GM21390 (cell line): ENCODE measurements at regions not wholly inside any gene's neighbourhood (a gene's known extent, or its start where the extent isn't known, plus 50 kb on each side); places are given as distances from the start of the nearest gene placed in this dataset.

ENCODE experiments used
- ATAC-seq: cut with Tn5 transposase; IDR thresholded peaks from one replicate; pipeline ENCODE4 v1.9.1; 2021; ENCODE audit not compliant: unreplicated experiment

DNA sequence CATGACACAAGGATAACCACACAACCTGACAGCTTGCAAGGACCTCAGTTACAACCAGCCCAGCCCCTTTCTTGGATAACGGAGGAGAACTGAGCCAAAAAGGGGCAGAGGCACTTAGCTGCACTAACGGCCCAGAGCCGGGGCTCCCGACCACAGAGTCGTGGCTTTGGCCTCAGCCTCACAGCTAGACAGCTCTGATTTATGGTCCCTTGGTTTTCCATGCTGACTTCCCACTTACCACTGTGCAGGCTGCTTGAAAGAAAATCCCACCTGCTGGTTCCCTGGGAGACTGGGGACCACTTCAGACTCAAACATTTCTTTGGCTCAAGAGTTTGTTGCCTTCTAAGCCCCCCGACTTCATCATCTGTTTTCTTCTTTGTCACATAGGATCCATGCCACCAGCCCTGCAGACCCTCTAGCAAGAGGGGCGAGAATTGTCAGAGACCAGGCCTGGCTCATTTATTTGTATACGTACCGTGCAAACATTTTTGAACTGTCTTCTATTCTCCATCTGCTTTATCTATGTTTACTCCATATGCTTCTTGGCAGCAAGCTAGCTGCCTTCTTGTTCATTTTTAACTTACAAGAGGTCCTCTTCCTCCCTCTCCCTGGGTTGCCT, 352.6 kb upstream of the MYT1L start:
- ATAC-seq, result no peak

DNA sequence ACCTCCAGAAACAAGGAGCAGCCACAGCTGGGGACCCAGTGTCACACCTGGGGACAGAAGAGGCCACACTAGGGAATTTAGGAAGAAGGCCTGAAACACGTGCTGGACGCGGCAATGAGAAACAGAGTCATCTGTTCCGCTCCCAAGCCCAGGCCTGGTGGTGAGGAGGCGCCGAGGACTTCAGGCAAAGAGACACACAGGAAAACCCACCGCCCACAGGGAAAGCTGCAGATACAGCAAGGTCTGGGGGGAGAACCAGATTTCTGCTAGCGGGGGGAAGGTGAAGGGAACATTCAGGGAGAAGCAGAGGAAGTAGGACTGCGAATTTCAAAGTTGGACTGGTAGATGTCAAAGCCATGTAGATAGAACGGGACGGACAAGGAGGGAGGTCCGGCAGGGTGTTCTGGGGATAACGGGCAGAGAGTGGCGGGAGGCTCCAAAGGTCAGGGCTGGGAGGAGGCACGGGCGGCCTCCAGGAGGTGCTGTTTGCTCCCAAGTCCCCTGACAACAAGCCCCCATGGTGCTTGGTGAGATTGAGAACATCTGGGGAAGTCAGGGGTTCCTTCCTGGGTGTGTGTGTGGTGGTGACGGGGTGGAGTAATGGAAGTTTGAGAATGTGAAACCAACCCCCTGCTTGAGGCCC, 351.7 kb upstream of the MYT1L start:
- no peak for ATAC-seq

DNA sequence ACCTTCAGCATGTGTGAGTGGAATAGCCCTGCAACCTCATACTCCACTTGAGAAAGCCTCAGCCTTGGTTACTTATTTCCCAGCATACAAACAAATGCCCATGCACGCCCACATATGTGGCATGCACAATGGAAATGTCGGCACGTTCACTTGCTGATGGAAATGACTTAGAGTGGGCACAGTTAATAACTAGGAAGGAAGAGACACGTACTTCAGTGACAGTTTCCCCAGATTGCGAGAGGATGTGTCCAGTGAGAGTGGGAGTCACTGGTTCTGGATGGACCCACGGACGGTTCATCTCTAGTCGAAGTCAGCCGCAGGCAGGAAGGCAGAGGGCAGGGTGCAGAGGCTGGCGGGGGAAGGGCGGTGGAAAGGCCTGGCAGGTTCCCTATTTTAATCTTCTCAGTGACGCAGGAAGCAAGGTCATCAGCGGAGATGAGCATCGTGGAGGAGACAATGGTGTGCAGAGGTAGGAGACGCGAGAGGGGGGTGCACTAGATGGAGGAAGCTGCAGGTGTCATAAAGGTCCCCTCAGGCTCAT, 350.7 kb upstream of the MYT1L start:
- no peak for ATAC-seq

DNA sequence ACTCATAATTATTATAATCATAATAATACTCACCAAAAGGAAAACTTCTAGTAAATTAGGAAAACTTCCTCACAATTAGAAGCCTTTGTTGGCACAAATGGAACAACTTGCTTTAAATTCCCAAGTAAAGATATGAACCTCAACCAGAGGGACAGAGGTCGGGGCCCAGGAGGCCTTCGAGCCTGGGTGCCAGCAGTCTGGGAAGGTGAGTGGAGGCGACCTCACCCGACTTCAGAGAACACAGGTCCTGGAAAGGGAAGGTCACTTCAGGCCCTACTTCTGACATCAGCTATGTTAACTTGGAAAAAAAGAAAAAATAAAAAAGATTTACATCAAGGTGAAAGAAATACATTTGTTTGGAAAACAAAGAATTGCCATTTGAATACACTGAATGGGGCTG, 350.0 kb upstream of the MYT1L start:
- ATAC-seq, result no peak

DNA sequence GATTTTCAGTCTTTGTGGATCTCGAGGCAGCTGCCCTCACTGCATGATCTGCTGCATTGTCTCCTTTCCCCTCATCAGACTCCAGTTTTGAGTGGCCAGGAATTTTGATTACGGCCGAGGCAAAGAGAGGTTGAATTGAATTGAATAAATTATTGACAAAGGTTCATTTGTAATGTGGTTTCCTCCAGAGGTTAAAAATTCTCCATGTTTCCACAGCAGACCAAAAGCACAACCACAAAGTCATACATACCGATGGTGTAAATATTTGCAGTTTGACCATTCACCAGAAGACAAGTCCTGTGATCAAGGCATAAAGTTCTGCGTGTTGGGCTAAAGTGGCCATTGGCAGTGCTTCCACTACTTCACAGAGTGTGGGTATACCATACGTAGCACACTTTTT, 343.8 kb upstream of the MYT1L start:
- no peak for ATAC-seq

DNA sequence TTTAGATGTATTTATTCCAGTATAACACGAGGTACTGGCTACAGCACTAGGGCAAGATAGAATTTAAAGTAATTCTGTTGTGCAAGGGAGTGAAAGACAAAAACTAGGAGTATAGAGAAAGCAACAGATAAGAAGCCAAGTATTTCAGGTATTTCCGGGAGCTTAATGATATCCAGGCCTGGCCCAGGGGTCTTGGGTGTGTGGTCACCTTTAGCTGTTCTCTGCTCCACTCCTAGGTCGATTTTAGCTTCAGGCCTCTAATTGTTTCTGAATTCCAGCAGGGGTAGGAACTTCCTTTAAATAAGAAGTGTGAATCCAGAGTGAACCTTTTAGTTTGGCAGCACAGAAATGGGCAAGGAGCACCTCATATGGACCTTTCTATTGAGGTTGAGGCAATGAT, 342.3 kb upstream of the MYT1L start:
- ATAC-seq, result no peak

DNA sequence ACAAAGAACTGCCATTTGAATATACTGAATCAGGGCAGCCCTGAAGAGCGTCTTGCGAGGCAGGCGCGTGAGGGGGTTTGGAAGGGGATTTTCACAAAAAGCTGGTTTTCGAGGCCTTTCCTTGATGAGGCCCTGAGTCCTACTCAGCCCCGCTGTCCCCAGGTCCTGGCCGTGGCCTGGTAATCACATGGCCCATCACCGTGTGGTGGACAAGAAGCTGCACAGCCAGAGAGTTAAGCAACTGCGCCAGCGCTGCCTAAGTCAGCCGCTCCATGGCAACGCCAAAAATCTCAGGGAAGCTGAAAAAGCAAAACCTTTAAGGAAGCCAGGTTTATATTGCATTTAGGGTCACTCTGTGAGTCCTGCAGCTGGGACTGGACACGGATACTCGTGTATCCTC, 341.2 kb upstream of the MYT1L start:
- ATAC-seq, result no peak

DNA sequence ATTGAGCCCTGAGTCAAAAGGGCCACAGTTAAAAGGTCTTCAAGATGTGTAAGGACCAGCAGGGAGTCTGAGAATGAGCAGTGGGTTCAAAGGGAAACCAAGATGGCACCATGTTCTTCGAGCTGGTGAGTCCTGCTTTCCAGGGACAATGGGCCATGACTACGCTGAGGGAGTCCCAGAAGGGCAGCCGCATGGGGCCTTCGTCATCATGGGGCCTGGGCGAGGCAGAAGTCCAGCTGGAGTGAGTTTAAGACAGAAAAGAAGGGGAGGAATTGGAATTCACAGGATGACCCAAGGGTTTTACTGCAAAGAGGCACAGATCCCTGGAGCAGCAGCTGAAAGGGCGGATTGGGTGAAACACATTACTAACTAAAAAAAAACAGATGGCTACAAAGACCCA, 340.8 kb upstream of the MYT1L start:
- no peak for ATAC-seq

DNA sequence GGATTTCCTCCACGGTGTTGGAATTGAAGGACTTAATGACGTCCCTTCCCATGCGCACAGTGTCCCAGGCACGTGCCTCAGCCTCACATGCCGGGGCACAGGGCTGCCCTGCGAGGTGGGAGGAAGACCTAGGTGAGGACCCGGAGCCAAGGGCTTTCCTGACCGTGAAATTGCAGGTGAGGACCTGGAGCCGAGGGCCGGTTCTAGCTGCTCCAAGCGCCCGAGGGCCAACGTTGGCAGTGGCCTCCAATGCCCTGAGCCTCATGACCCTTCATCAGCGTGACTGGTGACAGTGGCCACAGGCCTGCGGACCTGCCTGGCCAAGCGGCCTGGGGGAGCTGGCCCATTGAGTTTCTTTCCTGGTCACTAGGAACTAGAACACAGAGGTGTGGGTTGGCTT, 338.2 kb upstream of the MYT1L start:
- no peak for ATAC-seq

DNA sequence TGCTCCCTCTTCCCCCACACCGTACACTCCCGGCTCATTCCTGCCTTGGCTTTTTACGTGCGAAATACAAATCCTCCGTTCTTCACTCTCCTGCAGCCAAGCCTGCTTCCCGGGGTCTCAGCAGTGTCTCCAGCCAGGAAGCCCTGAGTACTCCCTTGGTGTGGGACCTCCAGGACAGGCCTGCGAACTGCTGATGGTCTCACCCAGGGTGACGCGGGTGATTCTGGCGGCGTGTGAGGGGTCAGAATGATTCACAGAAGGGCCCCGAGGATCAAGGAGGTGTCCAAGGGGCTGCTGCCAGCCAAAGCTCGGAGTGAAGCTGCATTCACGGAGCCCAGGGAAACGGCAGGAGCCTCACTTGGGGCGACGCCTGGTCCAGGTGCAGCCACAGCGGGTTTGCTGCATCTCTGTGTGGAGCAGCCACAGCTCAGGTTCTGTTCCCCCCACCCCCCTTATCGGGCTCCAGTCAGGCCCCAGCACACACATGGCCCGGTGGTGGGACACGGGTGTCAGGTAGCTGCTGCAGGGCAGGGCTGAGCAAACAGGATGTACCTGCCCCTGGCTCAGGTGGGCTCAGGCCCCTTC, 337.7 kb upstream of the MYT1L start:
- ATAC-seq, result no peak

DNA sequence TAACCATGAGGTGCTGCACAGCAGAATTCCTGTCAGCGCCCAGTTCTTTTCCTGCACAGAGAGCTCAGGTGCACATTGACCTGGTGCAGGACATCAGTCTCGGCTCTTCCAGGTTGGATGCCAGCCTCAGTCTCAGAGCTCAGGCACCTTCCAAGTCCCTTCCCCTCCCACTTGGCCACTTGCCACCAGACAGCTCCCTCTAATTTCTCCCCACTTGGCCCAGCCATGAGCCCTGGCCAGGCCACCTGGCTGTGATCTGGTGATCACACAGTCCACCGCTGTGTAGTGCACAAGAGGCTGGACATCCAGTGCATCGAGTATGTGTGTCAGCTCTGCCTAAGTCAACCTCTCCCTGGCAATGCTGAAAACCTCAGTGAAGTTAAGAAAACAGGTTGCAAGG, 336.6 kb upstream of the MYT1L start:
- ATAC-seq, result no peak

DNA sequence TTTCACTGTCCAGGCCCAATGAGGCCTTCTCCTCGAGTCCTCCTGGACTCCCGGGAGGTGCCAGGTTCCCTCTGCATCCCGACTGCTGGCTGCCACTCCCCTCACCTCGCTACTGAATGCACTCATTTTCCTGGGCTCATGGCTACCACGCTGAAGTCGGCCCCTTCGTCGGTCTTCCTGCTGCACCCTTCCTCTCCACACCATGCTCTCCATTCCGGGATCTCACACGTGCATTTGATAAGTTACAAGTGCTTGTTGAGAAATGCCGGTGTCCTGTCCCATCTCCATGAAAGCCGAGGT, 334.7 kb upstream of the MYT1L start:
- ATAC-seq, result no peak

DNA sequence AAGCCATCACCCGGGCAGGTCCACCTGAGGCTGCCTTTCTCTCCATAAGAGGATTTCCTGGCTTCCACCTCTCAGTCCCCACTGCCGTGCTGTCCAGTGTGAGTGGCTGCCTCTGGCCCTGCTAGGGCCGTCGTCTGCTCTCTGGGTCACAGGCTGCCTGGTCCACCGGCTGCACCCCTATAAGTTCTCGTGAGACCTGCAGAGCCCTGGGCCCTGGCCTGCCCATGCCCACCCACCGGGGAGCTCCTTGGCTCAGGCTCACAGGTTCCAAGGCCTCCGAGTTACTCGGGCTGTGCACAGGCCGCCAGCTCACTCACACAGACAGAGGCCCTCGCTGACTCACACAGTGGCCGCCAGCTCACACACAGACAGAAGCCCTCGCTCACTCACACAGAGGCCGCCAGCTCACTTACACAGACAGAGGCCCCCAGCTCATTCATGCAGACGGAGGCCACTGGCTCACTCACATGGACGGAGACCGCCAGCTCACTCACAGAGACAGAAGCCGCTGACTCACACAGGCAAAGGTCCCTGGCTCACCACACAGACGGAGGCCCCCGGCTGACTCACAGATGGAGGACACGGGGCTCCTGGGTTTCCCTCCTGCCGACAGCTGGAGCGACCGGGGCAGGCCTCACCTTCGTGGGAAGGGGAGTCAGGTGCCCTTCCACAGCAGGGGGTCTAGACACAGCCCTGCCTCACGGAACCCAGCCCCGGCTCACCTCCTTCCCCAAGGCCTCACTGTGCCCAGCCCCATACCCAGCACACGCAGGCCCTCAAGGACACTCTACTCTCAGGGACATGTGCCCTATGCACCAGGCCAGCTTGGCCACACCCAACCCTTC, 334.1 kb upstream of the MYT1L start:
- no peak for ATAC-seq

DNA sequence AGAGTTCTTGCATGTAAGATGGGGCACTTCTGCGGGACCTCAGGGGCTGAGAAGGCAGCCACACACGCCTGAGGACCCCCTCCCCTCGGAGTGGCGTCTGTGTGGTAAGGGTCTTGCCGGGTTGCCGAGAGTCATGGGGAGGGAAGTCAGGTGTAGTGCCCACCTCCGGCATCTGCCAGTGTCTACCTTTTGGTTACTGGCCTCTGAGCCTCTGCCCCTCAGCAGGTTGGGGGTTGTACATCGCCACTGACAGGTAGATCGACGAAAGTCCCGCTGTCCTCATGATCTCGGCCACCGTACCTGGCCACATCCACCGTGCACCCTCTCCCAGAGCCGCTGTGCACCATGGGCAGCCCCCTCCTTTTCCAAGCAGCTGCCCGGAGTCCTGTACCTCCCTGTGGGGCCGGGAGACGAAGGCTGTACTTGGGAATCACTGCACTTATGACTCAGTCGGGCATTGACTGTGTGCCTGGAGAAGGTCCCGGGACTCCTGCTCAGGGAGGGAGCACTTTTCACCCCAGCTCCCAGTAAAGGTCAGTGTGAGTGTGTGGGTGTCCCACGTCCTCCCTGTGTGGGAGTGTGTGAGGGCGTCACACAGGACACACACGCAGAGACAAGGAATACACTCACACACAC, 332.4 kb upstream of the MYT1L start:
- no peak for ATAC-seq

DNA sequence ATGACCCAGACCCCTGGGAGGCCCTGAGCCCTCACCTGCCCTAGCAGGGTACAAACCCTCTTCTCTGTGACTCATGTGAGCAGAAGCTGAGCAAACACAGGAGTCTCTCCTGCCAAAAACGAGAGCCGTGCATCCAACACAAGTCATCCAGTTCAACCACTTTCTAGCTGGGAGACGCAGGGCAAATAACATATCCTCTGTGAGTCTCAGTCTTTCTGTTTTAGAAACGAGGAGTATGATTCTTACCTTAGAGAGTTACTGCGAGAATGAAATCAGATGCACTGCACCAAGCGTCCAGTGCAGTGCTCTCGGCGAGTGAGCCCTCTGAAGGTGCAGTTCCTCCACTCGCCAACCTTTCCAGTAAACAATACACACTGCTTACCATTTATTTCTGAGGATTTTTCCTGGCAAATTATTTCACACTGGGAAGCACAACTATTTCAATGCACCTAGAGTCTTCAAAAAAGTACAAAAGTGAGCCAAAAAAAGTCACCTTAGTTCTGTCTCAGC, 331.8 kb upstream of the MYT1L start:
- ATAC-seq, result no peak

DNA sequence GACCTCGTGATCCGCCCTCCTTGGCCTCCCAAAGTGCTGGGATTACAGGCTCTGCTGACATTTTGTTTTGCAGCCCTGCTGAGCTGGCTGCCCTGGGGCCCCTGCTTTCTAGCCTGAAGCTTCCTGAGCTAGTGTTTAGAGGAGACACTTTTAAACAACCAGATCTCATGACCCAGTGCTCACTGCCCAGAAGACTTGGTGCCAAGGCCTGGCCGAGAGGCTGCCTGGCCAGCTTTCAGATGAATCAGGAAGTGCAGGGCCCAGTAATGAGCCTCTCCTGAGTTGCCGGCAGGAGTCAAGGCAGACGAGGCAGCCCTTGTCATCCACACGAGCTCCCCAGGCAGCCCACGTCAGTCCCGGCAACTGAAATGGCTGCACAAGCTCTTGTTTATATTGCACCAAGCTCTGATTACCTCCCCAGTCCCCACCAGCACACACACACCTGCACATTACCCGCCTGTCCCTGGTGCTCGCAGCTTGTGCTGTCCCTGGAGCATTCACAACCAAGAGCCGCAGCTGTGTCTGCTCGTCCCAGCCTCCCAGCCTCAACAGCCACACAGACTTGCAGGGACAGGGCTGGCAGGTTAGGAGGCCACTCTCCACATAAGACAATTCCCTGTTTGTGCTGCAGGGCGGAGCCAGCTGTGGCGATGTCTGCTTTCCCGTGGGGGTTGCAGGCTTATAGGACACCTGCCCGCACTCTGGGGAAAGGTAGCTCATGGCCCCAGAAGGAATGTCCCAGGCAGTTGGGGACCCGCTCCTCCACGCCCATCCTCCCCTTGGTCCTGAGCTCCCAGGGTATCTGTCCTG, 331.2 kb upstream of the MYT1L start:
- ATAC-seq, result no peak

DNA sequence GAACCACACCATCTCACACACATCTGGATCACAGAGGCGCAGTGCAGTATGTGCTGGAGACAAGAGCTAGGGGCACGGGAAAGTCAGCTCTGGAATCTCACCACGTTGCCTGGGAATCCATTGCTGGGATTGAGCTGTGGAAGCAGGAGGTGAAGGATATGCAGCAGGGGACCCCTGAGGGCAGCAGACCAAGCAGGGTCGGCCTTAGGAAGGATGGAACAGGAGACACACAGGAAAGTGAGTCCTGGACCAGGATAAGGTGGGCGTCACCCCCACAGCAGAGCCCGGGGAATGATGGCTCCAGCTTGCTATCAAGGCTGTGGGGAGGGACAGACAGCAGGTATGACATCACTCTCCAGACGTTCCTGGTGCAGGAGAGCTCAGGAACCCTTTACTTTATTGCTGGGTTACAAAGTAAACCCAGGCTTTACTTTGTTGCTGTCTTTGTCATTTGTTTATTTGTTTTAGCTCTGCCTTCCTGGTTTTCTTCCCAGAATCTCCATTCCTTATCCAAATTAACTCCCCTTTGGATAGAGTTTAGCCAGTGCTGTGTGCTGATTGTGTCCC, 329.8 kb upstream of the MYT1L start:
- no peak for ATAC-seq

DNA sequence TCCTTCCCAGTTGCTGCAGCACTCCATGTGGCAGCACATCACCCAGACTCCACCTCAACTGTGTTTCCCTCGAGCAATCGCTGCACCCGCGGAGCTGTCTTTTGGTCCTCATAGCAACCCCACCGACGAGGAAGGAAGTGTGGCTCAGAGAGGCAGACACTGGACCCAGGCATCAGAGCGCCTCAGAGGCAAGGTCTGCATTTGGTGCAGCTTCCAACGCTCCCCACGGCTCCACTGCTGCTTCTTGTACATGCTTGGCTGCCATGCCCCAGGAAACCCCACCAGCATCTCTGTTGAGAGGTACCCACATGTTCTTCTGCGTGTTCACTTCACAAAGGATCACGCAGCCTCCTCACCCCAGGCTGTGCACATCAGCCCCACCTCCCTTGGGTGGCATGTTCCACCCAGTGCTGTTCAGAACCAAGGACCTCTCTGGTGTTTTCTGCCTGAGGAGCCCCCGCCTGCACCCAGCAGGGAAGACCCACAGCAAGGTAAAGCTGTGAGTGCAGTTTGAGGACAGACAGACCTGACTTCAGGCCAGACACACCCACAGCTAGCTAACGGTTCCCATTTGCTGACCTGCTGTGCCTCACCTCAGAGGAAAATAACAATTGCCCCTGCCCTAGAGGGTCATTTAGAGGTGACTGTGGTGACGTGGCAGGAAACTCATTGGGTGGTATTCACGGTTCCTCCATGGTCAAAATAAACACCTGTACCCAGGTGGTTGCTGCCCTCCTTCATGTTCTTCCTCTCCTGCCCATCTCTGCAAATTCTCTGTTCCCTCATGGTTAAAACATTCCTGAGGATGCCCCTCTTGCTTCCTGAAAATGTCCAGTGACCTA, 326.3 kb upstream of the MYT1L start:
- no peak for ATAC-seq
